ENCODE measurements at regions not wholly inside any gene's neighbourhood (a gene's known extent, or its start where the extent isn't known, plus 50 kb on each side); places are given as distances from the start of the nearest gene placed in this dataset.

DNA sequence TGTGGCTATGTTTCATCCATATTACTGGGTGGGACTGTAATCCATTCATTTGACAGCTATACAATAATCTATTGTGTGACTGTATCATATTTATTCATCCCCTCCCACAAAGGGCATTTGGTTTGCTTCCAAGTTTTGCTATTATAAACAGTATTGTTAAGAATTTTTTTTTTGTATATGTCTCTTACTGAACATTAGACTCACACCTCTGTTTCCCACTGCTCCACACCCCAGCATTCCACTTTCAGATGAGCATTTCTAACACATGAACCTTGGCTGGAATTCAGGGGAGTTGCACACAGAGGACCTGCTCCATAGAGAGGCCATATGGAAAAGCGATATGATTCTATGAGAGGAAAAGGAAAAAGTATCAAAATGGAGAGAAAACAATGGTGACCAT lies 81.6 kb upstream of the DKK2 start:
- Mint-ChIP-seq H3K36me3 (no peaks in the 10 kb centered on the region), H3K4me1 (no peaks in the 10 kb centered on the region), H3K9me3 (peaks cover 0 to 5% (median 1%) of the 10 kb centered on the region in 7 donors), H3K4me3 (no peak overlapping the region), H3K27me3 (ENCODE audit: low read depth in 3 of 3) (peaks cover 0 to 2% (median 0%) of the 10 kb centered on the region in 3 donors), H3K27ac (no peak overlapping the region)
- Histone ChIP-seq H3K27me3 (ENCODE audit: control insufficient read depth in 2 of 2, insufficient read depth in 2 of 2, low read length in 2 of 2) (no peaks in the 10 kb centered on the region), H3K36me3 (replicated peaks in 1 of 2; ENCODE audit: control insufficient read depth in 1 of 2, insufficient read depth in 2 of 2, low read length in 2 of 2) (no peaks in the 10 kb centered on the region), H3K4me1 (ENCODE audit: control insufficient read depth in 1 of 2, insufficient read depth in 2 of 2, low read length in 2 of 2) (no peaks in the 10 kb centered on the region), H3K4me2 (replicated peaks; ENCODE audit: extremely low read depth, low read length, poor library complexity, severe bottlenecking) (no peak overlapping the region), H4K20me1 (ENCODE audit: insufficient read depth, low read length) (no peaks in the 10 kb centered on the region), H3K79me2 (ENCODE audit: insufficient read depth, low read length) (no peaks in the 10 kb centered on the region), H2AFZ (ENCODE audit: insufficient read depth, low read depth, low read length, poor library complexity, severe bottlenecking) (no peak overlapping the region), H3K9me3 (replicated peaks in 1 of 2; ENCODE audit: control insufficient read depth in 1 of 2, insufficient read depth in 1 of 2, low read length in 2 of 2) (no peaks in the 10 kb centered on the region), H3K27ac (ENCODE audit: low read depth in 1 of 2, low read length in 2 of 2) (no peak overlapping the region), H3K9ac (ENCODE audit: insufficient read depth, low read length, poor library complexity, severe bottlenecking) (no peak overlapping the region), H3K4me3 (replicated peaks in 1 of 3; ENCODE audit: low read depth in 2 of 3, low read length in 3 of 3) (no peak overlapping the region)
- intact Hi-C loops (cut with micrococcal nuclease), result no loop called here
- TF ChIP-seq, protein P1, sequence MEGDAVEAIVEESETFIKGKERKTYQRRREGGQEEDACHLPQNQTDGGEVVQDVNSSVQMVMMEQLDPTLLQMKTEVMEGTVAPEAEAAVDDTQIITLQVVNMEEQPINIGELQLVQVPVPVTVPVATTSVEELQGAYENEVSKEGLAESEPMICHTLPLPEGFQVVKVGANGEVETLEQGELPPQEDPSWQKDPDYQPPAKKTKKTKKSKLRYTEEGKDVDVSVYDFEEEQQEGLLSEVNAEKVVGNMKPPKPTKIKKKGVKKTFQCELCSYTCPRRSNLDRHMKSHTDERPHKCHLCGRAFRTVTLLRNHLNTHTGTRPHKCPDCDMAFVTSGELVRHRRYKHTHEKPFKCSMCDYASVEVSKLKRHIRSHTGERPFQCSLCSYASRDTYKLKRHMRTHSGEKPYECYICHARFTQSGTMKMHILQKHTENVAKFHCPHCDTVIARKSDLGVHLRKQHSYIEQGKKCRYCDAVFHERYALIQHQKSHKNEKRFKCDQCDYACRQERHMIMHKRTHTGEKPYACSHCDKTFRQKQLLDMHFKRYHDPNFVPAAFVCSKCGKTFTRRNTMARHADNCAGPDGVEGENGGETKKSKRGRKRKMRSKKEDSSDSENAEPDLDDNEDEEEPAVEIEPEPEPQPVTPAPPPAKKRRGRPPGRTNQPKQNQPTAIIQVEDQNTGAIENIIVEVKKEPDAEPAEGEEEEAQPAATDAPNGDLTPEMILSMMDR (IDR thresholded peaks at IDR 0.05), result no peak
- DNase-seq, result no peak
- no CpG with 5 or more reads among the region's 1 CpG for WGBS (ENCODE audit: insufficient coverage)

DNA sequence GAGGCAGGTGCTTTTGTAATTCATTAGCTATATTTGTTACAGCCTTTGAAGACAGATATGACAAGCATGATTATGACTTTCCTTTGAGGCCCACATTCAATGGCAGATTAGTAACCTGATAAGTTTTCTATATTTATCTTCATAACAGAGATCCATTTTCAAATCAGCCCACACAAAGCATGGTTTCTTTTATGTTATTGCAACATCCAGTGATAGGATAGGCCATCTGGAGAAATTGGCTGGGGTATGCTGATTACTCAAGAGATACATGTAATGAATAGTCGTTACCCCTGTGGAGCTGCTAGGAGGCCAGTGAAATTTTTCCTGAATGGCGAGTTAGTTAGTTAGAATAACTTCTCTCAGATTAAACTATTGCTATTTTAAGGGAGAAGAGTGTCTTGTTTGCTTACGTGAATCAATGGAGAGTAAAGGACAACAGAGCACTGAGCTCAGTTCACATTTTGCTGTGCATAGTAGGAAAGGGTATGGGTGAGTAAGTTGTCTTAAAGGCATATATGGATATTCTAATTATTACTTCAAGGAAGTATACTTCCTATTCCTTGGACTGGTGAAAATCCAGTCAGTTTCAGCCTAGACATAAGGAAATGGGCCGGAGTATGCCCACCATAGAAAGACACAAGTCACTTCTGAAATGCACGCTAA lies 79.2 kb upstream of the DKK2 start:
- Mint-ChIP-seq H3K9me3 (peaks cover 2 to 14% (median 5%) of the 10 kb centered on the region in 7 donors), H3K4me1 (no peaks in the 10 kb centered on the region), H3K36me3 (no peaks in the 10 kb centered on the region), H3K4me3 (no peak overlapping the region), H3K27ac (no peak overlapping the region), H3K27me3 (ENCODE audit: low read depth in 3 of 3) (no peaks in the 10 kb centered on the region)
- Histone ChIP-seq H3K9ac (ENCODE audit: insufficient read depth, low read length, poor library complexity, severe bottlenecking) (no peak overlapping the region), H3K79me2 (ENCODE audit: insufficient read depth, low read length) (no peaks in the 10 kb centered on the region), H3K27me3 (ENCODE audit: control insufficient read depth in 2 of 2, insufficient read depth in 2 of 2, low read length in 2 of 2) (no peaks in the 10 kb centered on the region), H3K4me2 (replicated peaks; ENCODE audit: extremely low read depth, low read length, poor library complexity, severe bottlenecking) (no peak overlapping the region), H3K9me3 (replicated peaks in 1 of 2; ENCODE audit: control insufficient read depth in 1 of 2, insufficient read depth in 1 of 2, low read length in 2 of 2) (no peaks in the 10 kb centered on the region), H3K36me3 (replicated peaks in 1 of 2; ENCODE audit: control insufficient read depth in 1 of 2, insufficient read depth in 2 of 2, low read length in 2 of 2) (no peaks in the 10 kb centered on the region), H3K4me3 (replicated peaks in 1 of 3; ENCODE audit: low read depth in 2 of 3, low read length in 3 of 3) (no peak overlapping the region), H2AFZ (ENCODE audit: insufficient read depth, low read depth, low read length, poor library complexity, severe bottlenecking) (no peak overlapping the region), H4K20me1 (ENCODE audit: insufficient read depth, low read length) (no peaks in the 10 kb centered on the region), H3K27ac (ENCODE audit: low read depth in 1 of 2, low read length in 2 of 2) (no peak overlapping the region), H3K4me1 (ENCODE audit: control insufficient read depth in 1 of 2, insufficient read depth in 2 of 2, low read length in 2 of 2) (no peaks in the 10 kb centered on the region)
- intact Hi-C loops (cut with micrococcal nuclease), result no loop called here
- TF ChIP-seq, protein P1 (IDR thresholded peaks at IDR 0.05), result no peak
- no peak for DNase-seq
- WGBS (ENCODE audit: insufficient coverage), result no CpG with 5 or more reads among the region's 5 CpGs
